HG02852 (cell line): ENCODE measurements at regions not wholly inside any gene's neighbourhood (a gene's known extent, or its start where the extent isn't known, plus 50 kb on each side); places are given as distances from the start of the nearest gene placed in this dataset.

Experiments
- ATAC-seq: cut with Tn5 transposase; IDR thresholded peaks from one replicate; pipeline ENCODE4 v1.9.1; 2021; ENCODE audit warnings: mild to moderate bottlenecking, moderate library complexity; ENCODE audit not compliant: unreplicated experiment

DNA sequence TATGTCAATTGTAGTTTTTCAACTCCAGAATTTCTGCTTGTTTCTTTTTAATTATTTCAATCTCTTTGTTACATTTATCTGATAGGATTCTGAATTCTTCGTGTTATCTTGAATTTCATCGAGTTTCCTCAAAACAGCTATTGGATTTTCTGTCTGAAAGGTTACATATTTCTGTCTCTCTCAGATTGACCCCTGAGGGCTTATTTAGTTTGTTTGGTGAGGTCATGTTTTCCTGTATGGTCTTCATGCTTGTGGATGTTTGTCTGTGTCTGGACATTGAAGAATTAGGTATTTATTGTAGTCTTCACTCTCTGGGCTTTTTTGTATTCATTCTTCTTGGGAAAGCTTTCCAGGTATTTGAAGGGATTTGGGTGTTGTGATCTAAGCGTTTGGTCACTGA lies 85.6 kb downstream of the SNAPC1 start:
- no peak for ATAC-seq

DNA sequence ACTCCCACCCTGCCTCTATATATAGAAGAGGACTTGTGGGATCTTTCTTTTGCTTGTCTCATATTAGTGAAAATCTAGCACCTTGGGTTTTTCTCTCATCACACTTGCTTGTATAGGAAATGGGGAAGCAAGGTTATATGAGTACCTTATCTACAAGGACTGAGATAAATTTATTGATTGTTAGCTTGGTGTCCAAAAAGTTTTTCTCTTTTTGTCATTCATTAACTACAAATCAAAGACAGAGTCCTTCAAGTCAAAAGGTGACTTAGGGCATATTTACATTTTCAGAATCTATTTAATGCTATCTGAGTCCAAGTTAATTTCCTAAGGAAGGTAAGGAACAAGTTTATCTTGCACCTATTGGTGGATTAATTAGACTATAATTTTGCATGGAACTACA lies 92.7 kb downstream of the SNAPC1 start:
- ATAC-seq, result no peak

DNA sequence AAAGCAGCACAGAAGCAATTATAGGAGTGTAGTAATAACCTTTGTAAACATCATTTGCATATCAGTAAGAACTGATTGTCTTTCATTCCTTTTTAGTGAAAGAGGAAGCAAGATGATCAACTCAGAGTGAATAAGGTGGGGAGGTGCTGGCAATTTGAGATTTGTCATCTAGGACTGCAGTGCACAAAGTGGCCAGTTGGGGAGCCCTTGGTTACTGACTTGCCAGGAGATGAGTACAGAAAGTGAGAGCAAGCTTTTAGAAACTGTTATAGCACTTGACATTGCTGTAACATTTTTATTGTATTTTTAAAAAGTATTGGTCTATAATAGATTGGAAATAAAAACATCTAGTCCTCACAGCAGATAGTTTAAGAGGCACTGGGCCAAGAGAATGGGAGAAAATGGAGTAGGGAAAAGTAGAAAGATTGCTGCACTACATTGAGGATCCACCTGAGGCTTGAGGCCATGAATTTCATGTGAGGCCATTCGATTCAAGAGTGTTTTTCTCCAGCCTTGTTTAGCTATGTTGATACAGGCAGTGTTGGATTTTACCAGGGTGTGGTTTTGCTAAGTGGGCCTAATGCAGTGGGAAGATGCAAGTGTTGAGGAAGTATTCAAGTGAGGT lies 98.2 kb downstream of the SNAPC1 start:
- peak; percentile 99 for ATAC-seq

DNA sequence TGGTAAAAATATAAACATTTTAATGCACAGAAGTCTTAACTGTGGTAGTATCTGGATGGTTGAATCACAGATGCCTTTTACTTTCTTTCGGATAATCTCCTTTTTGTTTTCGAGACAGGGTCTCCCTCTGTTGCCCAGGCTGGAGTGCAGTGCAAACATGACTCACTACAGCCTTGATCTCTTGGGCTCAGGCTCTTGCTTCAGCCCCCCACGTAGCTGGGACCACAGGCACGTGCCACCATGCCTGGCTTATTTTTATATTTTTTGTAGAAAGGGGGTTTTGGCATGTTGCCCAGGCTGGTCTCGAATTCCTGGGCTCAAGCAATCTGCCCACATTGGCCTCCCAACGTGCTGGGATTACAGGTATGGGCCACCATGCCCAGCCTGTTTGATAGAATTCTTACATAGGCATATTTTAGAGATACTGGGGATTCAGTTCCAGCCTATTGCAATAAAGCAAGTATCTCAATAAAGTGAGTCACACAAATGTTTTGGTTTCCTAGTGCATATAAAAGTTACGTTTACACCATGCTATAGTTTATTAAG lies 99.2 kb downstream of the SNAPC1 start:
- ATAC-seq, result no peak

DNA sequence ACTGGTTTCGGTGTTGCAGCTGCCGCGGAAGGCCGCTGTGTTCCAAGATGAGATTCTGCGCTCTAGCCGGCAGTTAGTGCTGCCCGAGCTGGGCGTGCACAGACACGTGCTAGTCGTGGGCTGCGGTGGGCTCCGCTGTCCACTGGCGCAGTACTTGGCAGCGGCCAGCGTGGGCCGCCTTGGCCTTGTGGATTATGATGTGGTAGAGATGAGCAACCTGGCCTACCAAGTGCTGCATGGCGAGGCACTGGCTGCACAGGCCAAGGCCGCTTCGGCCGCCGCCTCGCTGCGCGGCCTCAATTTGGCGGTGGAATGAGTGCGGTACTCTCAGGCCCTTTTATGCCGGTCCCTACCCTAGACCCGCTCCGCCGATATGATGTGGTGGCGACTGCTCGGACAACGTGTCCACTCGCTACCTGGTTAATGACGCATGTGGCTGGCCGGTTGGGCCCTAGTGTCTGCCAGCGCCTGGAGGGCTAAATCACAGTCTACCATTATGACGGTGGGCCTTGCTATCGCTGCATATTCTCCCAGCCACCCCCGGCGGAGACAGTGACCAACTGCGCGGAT lies 102.2 kb downstream of the SNAPC1 start:
- no peak for ATAC-seq

DNA sequence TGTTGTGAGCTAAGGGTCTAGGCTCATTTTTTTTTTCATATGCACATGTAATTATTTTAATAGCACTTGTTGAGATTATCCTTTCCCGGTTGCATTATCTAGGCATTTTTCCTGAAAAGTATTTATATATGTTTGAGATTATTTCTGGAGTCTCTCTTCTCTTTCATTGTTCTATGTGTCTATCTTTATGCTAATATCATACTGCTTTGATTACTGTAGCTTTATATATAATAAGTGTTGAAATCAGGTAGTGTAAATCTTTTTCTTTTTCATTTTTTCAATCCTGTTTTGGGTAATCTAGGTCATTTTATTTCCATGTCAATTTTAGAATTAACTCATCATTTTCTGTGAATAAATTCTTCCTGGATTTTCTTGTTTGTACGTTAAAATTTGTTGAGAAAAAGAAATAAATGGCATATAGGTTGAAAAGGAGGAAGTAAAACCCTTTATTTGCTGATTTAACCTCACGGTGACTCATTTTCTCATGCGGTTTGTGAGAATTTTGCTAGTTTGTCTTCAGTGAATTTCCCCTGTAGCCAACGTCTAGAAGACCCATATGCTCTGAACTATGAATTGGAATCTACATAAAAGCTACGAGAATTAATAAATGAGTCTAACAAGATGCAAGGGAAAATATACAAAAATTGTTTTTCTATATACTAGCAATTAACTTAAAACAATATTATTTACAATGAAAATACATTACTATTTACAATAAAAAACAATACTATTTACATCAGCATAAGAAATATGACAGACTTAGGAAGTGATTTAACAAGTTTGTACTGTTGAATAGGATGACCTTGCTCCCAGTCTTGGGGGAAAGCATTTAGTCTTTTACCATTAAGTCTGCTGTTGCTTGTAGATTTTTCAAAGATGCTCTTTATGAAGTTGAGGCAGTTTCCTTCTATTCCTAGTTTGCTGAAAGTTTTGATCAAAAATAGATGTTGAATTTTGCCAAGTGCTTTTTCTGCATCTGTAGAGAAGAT lies 105.0 kb downstream of the SNAPC1 start:
- ATAC-seq, result peak; percentile 98

DNA sequence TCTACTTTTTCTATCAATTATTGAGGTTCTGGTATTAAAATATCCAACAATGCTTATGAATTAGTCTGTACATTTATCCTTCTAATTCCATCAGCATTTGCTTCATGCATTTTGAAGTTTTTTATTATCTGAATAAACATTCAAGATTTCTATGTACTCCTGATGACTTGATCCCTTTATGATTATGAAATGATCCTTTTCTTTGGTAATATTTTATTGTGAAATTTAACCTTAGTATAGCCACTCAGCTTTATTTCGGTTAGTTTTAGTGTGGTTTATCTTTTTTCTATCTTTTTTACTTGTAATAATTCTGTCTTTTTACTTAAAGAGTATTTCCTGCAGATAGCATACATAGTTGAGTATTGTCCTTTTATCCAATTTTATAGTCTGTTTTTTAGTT lies 106.6 kb downstream of the SNAPC1 start:
- no peak for ATAC-seq

DNA sequence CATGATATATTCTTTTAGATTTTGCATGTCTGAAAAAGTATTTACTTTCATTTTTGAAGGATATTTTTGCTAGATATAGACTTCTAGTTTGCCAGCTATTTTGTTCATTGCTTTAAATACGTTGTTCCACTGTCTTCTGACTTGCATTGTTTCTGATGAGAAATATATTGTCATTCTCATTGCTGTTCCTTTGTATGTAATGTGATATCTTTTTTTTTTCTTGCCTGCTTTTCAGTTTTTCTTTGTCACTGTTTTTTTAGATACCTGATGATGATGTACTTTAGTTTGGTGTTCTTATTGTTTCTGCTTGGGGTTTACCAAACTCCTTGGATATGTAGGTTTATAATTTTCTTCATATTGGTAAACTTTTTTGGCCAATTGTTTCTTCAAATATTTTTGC lies 107.9 kb downstream of the SNAPC1 start:
- ATAC-seq, result no peak

DNA sequence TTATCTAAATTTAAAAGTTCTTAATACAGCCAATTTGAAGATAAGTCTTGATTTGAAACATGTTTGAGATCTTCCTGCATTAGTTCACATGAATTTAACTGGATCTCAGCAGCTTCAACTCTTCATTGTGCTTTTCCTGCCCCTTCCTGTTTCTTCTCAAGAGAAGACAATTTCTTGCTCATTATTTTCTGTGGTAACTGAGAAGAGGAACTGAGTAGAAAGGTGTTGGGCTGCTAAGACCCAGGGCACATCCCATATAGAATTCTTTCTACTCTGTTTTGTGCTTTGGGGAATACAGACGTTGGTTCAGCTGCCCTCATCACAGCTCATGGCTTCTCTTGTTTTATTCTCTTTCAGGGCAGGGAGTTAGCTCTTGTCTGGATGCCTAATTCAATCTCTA lies 110.2 kb downstream of the SNAPC1 start:
- peak; percentile 90 for ATAC-seq

DNA sequence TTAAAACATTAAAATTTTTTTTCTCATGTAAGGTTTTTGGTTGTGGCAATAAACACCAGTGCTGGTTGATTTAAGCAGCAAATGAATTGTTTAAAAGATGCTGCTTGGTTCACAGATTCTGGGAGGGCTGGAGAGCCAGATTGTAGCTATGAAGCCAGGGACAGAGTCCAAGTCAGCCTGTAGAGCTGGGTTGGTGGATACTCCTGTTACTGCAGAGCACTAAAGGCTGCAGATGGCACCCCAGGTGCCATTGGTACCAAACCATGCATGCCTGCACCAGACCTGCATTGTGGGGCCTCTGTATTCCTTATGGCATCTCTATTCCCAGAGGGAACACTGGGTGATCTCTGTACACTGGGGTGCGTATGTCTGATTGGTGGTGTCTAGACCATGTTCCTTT lies 113.3 kb downstream of the SNAPC1 start:
- no peak for ATAC-seq

DNA sequence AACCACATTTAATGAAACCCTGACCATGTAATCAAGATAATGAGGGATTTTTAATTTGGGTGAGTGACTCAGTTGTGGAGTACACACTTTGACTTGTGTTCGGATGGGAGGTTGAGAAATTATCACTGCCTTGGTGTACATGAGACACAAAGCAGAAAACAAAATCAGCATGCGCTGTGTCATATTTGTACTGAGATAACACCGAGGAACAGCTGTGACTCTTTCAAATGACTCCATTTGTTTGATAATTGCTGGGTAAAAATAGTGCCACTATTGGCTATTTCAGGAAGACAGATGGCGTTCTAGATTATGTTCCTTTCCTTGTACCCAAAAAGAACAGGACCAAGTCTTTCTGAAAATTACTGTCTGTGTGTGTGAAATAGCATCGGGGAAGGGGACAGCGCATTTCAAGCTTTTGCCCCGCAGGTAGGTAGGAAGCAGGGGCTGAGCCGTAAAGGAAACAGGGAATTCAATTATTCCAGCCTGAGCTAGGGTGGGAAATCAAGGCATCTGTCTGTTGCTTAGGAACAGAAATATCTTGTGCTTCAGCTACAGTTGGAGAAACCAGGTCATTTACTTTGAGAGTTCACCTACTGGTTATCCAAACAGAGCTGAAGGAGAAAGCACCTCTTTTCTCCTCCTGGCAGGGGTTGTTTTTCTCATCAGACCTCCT lies 114.3 kb downstream of the SNAPC1 start:
- peak; percentile 56 for ATAC-seq

DNA sequence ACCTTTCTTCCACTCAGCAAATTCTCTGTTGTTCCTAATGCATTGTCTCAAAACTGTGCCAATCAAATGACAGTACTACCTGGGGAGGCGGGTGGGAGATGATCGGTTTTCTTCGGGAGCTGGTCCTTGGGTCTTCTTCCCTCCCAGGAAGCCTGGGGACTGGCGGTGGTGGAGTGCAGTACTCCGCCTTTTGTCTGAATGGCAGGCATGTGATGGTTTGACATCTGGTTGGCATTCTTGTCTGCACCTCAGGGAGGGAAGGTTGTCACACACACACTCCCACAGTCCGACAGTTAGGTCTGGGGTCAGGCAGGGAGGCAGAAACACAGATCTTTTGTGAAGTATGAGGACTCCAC lies 114.8 kb downstream of the SNAPC1 start:
- no peak for ATAC-seq

DNA sequence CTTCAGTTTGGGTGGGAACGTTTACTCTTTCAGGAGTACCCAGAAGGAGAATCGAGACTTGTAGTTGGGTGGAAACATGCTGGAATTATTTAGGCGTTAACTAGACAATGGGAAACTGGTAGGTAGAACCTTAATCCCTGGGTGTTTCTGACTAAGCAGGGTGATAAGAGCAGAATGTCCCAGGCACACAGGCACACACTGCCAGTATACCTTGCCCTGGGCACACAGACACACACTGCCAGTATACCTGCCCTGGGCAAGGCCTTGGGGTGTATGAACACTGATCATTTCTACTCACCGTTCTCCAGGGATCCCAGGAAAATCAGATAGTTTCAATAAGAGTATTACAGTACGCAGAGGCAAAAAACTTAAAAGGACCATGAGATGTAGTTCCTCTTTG lies 115.5 kb downstream of the SNAPC1 start:
- ATAC-seq, result no peak

DNA sequence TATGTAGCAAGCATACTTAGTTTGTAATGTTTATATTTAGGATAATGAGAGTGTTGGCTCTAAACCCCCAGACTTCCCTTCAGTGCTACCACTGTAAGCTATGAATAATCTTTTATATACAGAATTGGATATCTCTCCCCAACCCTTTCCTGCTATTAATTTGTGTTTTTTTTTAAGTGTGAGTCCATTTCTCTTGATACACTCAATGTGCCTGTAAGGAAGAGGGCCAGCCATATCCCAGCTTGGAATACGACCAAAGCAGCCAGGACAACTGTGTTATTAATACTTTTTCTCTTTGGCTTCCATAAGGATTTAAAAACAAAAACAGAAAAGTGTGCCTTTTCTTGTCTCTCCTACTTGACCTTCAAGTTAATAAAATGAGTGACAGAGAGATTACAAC lies 116.7 kb downstream of the SNAPC1 start:
- no peak for ATAC-seq

DNA sequence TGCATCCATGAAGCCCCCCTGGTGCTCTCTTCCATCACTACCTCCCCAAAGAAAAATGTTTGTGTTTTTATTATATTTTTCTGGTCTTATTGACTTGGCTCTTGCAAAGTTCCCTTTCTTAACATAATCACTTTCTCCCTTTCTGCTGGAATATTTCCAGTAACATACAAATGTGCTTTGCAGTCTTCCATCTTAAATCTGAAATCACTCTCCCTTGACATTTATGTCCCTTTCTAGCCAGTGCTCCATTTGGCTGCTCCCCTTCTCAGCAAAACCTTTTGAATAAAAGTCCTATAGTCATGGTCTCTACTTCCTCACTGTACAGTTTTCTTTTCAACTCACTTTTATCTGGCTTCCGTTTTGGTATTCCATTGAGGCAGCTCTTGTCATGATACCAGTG lies 118.8 kb downstream of the SNAPC1 start:
- no peak for ATAC-seq

DNA sequence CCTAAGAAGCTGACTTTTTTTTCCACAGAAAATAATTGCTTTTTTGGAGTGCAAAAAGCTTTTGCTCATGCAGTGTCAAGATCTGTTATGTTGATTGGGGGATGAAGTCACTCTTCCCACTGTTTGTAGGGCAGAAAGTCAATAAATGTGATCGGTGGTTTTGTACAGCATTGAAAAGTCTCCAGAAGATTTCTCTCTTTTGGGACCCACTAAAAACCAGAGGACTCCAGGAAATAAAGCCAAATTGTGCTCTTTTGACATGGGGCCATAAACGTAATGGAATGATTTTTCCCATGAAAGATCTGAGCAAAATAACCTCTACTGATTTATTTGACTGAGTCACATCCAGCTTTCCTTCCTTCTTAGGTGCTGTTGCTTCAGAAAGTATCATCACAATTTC lies 122.5 kb downstream of the SNAPC1 start:
- no peak for ATAC-seq

DNA sequence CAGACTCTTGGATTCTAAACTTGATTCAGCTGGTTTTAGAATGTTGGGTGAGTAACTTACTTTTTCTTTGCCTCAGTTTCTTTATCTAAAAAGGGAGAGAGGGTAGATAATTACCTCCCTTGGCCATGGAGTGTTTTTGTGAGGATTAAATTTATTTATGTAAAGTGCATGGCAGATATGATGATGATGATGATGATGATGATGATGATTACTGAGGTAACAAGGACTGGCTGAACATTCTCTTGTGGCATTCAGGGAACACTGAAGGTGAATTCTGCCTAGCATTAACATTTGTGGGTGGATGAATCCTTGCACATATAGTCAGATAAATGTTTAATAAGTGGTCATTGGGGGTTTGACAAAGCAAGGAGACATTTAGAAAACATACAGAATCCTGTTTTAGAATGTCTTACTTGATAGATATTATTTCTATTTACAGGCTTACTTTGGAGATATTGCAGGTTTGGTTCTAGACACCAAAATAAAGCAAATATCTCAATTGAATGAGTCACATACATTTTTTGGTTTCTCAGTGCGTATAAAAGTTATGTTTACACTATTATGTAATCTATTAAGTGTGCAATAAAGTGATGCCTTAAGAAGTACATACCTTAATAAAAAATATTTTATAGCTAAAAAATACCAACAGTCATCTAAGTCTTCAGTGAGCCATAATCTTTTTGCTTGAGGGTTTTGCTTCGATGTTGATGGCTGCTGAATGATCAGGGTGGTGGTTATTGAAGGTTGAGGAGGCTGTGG lies 123.2 kb downstream of the SNAPC1 start:
- no peak for ATAC-seq

DNA sequence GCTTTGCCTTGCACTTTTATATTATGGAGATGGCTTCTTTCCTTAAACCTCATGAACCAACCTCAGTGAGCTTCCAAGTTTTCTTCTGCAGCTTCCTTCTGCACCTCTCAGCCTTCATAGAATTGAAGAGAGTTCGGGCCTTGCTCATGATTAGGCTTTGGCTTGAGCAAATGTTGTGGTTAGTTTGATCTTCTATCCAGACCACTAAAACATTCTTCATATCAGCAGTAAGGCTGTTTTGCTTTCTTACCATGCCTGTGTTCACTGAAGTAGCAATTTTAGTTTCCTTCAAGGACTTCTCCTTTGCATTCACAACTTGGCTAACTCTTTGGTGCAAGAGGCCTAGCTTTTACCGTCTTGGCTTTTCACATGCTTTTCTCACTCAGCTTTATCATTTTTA lies 125.4 kb downstream of the SNAPC1 start:
- peak; percentile 39 for ATAC-seq

DNA sequence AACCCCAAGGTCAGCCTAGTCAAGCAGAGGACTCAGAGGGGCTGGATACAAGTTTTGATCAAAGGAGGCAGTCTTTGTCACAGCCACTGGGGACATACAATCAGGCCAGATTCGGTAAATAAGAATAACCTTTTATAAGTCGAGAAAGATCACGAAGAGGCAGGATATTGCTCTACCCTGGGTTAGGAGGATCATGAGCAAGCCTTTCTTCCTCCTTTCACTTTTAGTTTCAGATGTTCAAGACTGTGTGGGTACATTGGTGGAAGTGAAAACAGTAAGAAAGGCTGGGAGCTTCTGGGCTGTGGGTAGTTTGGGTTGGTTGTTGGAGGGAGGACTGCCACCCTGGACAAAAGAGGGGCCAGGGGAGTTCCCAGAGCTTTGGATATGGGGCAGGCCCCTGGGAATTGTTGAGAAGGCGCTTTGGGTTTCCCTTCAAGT lies 127.7 kb downstream of the SNAPC1 start:
- ATAC-seq, result peak; percentile 99

DNA sequence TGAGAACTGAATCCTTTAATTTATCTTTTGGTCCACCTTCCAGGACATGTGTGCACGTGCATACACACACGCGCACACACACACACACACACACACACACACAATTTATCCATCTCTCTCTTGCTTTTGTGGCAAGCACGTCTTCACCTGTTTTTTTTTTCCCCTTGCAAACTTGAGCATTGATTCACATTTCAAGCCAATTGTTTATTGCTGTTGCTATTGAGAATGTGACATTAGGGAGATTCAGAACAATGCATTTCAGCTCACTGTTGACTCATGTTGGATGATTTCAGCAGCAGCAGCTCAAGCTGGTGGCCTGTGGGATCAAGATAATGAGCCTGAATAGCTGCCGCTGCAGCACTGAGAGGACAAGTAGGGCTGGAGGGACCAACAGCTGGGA lies 128.9 kb downstream of the SNAPC1 start:
- ATAC-seq, result no peak
